Trophoblast cell (in vitro differentiated cells and primary cell): ENCODE measurements at regions not wholly inside any gene's neighbourhood (a gene's known extent, or its start where the extent isn't known, plus 50 kb on each side); places are given as distances from the start of the nearest gene placed in this dataset.

Experiments used
- DNase-seq, 2 donors: peaks; one replicate each; pipeline ENCODE4 v3.0.0-alpha.2; 2016
- H2AFZ ChIP-seq: 2 replicates; pipeline ENCODE4 v1.6.1; 2013; ENCODE audit warnings: low read length, moderate library complexity, mild to moderate bottlenecking; ENCODE audit not compliant: insufficient read depth, poor library complexity
- H2AK5ac ChIP-seq: 2 replicates; pipeline ENCODE4 v1.6.1; 2013; ENCODE audit warnings: mild to moderate bottlenecking, low read length
- H2BK120ac ChIP-seq: 2 replicates; pipeline ENCODE4 v1.6.1; 2013; ENCODE audit warnings: low read length, mild to moderate bottlenecking, moderate library complexity; ENCODE audit not compliant: insufficient read depth, poor library complexity
- H2BK12ac ChIP-seq: 2 replicates; pipeline ENCODE4 v1.6.1; 2013; ENCODE audit warnings: mild to moderate bottlenecking, low read length, moderate library complexity
- H2BK5ac ChIP-seq: 2 replicates; pipeline ENCODE4 v1.6.1; 2013; ENCODE audit warnings: low read length, low read depth, moderate library complexity, mild to moderate bottlenecking; ENCODE audit not compliant: poor library complexity
- H3K14ac ChIP-seq: 2 replicates; pipeline ENCODE4 v1.6.1; 2013; ENCODE audit warnings: mild to moderate bottlenecking, low read length
- H3K18ac ChIP-seq: 2 replicates; pipeline ENCODE4 v1.6.1; 2013; ENCODE audit warnings: mild to moderate bottlenecking, low read length
- H3K23ac ChIP-seq: 2 replicates; pipeline ENCODE4 v1.6.1; 2013; ENCODE audit warnings: low read length
- H3K27ac ChIP-seq: 2 replicates; pipeline ENCODE4 v1.5.1; 2013; ENCODE audit warnings: low read depth, mild to moderate bottlenecking, inconsistent platforms, low read length, moderate library complexity
- H3K27me3 ChIP-seq: 2 replicates; pipeline ENCODE4 v1.6.1; 2013; ENCODE audit warnings: inconsistent platforms, mild to moderate bottlenecking, low read length, moderate library complexity; ENCODE audit not compliant: insufficient read depth
- H3K36me3 ChIP-seq, 2 experiments: 1 replicate in 1 of 2; 2 replicates in 1 of 2; pipeline ENCODE4 v1.6.1; 2013; ENCODE audit warnings: low read length in 2 of 2, mild to moderate bottlenecking in 2 of 2, moderate library complexity in 1 of 2; ENCODE audit not compliant: insufficient read depth in 2 of 2, control insufficient read depth in 1 of 2
- H3K4ac ChIP-seq: 2 replicates; pipeline ENCODE4 v1.6.1; 2013; ENCODE audit warnings: low read depth, mild to moderate bottlenecking, low read length, moderate library complexity
- H3K4me1 ChIP-seq, 2 experiments: 1 replicate in 1 of 2; 2 replicates in 1 of 2; pipeline ENCODE4 v1.6.1; 2013; ENCODE audit warnings: low read length in 2 of 2, mild to moderate bottlenecking in 2 of 2, moderate library complexity in 1 of 2; ENCODE audit not compliant: insufficient read depth in 2 of 2, control insufficient read depth in 1 of 2
- H3K4me2 ChIP-seq: 2 replicates; pipeline ENCODE4 v1.6.1; 2013; ENCODE audit warnings: inconsistent platforms, mild to moderate bottlenecking, low read length, moderate library complexity
- H3K4me3 ChIP-seq: 2 replicates; pipeline ENCODE4 v1.5.1; 2013; ENCODE audit warnings: mild to moderate bottlenecking, low read depth, low read length, inconsistent platforms
- H3K79me1 ChIP-seq: one replicate; pipeline ENCODE4 v1.6.1; 2013; ENCODE audit warnings: low read length
- H3K79me2 ChIP-seq: 2 replicates; pipeline ENCODE4 v1.6.1; 2013; ENCODE audit warnings: low read length, mild to moderate bottlenecking; ENCODE audit not compliant: control insufficient read depth, insufficient read depth, poor library complexity
- H3K9ac ChIP-seq: 2 replicates; pipeline ENCODE4 v1.6.1; 2013; ENCODE audit warnings: mild to moderate bottlenecking, low read length
- H3K9me3 ChIP-seq: 2 replicates; pipeline ENCODE4 v1.6.1; 2013; ENCODE audit warnings: low read depth, mild to moderate bottlenecking, control low read depth, inconsistent platforms, low read length; ENCODE audit not compliant: insufficient read depth
- H4K12ac ChIP-seq: 2 replicates; pipeline ENCODE4 v1.6.1; 2013; ENCODE audit warnings: low read depth, mild to moderate bottlenecking, low read length, moderate library complexity
- H4K8ac ChIP-seq: 2 replicates; pipeline ENCODE4 v1.6.1; 2013; ENCODE audit warnings: low read depth, mild to moderate bottlenecking, low read length, moderate library complexity
- H4K91ac ChIP-seq: one replicate; pipeline ENCODE4 v1.6.1; 2013; ENCODE audit warnings: low read depth, mild to moderate bottlenecking, low read length, moderate library complexity
- WGBS: extraction: QIAGEN DNeasy Blood & Tissue Kit; methylation state at CpG from one replicate; pipeline ENCODE4 v1.1.7; 2013; ENCODE audit warnings: missing lambda C conversion rate; ENCODE audit not compliant: insufficient read length, insufficient coverage; ENCODE audit errors: extremely low coverage; 5-methylcytosine and 5-hydroxymethylcytosine counted together

GRCh38 chr6:68229566-68229965 is 405.5 kb upstream of the ADGRB3 start:
- no peaks in the 10 kb centered on the region for H3K4me1 ChIP-seq
- WGBS, result no CpG with 5 or more reads among the region's 1 CpG
- no peak overlapping the region for H3K23ac ChIP-seq
- no peak overlapping the region for H2BK12ac ChIP-seq
- no peak overlapping the region for H3K27ac ChIP-seq
- H2AK5ac ChIP-seq, result no peak overlapping the region
- H3K79me2 ChIP-seq, result no peaks in the 10 kb centered on the region
- no peak overlapping the region for H2BK120ac ChIP-seq
- no peak overlapping the region for H3K18ac ChIP-seq
- H3K4me2 ChIP-seq, result no peak overlapping the region
- no peaks in the 10 kb centered on the region for H3K79me1 ChIP-seq
- H4K12ac ChIP-seq, result no peak overlapping the region
- no peak overlapping the region for H3K14ac ChIP-seq
- no peak overlapping the region for H4K8ac ChIP-seq
- H3K9ac ChIP-seq, result no peak overlapping the region
- no peak overlapping the region for H2AFZ ChIP-seq
- no peak overlapping the region for H2BK5ac ChIP-seq
- H4K91ac ChIP-seq, result no peak overlapping the region
- no peaks in the 10 kb centered on the region for H3K36me3 ChIP-seq
- H3K4ac ChIP-seq, result no peak overlapping the region
- no peak for DNase-seq
- H3K27me3 ChIP-seq, result no peaks in the 10 kb centered on the region
- H3K9me3 ChIP-seq, result no peaks in the 10 kb centered on the region
- no peak overlapping the region for H3K4me3 ChIP-seq

GRCh38 chr6:68226460-68226859 is 408.6 kb upstream of the ADGRB3 start:
- no peak overlapping the region for H3K4ac ChIP-seq
- no peak overlapping the region for H4K8ac ChIP-seq
- no peaks in the 10 kb centered on the region for H3K36me3 ChIP-seq
- no peaks in the 10 kb centered on the region for H3K79me2 ChIP-seq
- H2BK5ac ChIP-seq, result no peak overlapping the region
- H3K27ac ChIP-seq, result no peak overlapping the region
- no peaks in the 10 kb centered on the region for H3K4me1 ChIP-seq
- no peak overlapping the region for H2BK12ac ChIP-seq
- no peak overlapping the region for H2AFZ ChIP-seq
- peak in 1 of 2 donors; percentile 3 for DNase-seq
- no peaks in the 10 kb centered on the region for H3K79me1 ChIP-seq
- H3K14ac ChIP-seq, result no peak overlapping the region
- H3K9me3 ChIP-seq, result no peaks in the 10 kb centered on the region
- H3K9ac ChIP-seq, result no peak overlapping the region
- H2AK5ac ChIP-seq, result no peak overlapping the region
- H2BK120ac ChIP-seq, result no peak overlapping the region
- H4K91ac ChIP-seq, result no peak overlapping the region
- H3K4me2 ChIP-seq, result no peak overlapping the region
- no peak overlapping the region for H3K4me3 ChIP-seq
- H4K12ac ChIP-seq, result no peak overlapping the region
- no peaks in the 10 kb centered on the region for H3K27me3 ChIP-seq
- H3K18ac ChIP-seq, result no peak overlapping the region
- H3K23ac ChIP-seq, result no peak overlapping the region
- WGBS, result no CpG with 5 or more reads among the region's 3 CpGs

GRCh38 chr6:68225729-68226128 is 409.4 kb upstream of the ADGRB3 start:
- H3K14ac ChIP-seq, result no peak overlapping the region
- H4K91ac ChIP-seq, result no peak overlapping the region
- no peak overlapping the region for H3K4ac ChIP-seq
- no peak overlapping the region for H3K9ac ChIP-seq
- H2AFZ ChIP-seq, result no peak overlapping the region
- H3K27me3 ChIP-seq, result no peaks in the 10 kb centered on the region
- H3K79me1 ChIP-seq, result no peaks in the 10 kb centered on the region
- no peak for DNase-seq
- no peaks in the 10 kb centered on the region for H3K79me2 ChIP-seq
- H3K36me3 ChIP-seq, result no peaks in the 10 kb centered on the region
- H3K4me2 ChIP-seq, result no peak overlapping the region
- no peak overlapping the region for H3K27ac ChIP-seq
- H4K8ac ChIP-seq, result no peak overlapping the region
- no peak overlapping the region for H3K18ac ChIP-seq
- H2BK5ac ChIP-seq, result no peak overlapping the region
- no peak overlapping the region for H3K4me3 ChIP-seq
- no peaks in the 10 kb centered on the region for H3K4me1 ChIP-seq
- no peak overlapping the region for H2BK120ac ChIP-seq
- H3K9me3 ChIP-seq, result no peaks in the 10 kb centered on the region
- no peak overlapping the region for H2BK12ac ChIP-seq
- no peak overlapping the region for H2AK5ac ChIP-seq
- no peak overlapping the region for H3K23ac ChIP-seq
- no peak overlapping the region for H4K12ac ChIP-seq

GRCh38 chr6:68211242-68211795 is 423.8 kb upstream of the ADGRB3 start:
- H3K79me1 ChIP-seq, result no peaks in the 10 kb centered on the region
- no peaks in the 10 kb centered on the region for H3K9me3 ChIP-seq
- H3K4ac ChIP-seq, result no peak overlapping the region
- H3K36me3 ChIP-seq, result no peaks in the 10 kb centered on the region
- no peak overlapping the region for H4K91ac ChIP-seq
- DNase-seq, result no peak
- H2AK5ac ChIP-seq, result no peak overlapping the region
- no peaks in the 10 kb centered on the region for H3K79me2 ChIP-seq
- no peak overlapping the region for H3K9ac ChIP-seq
- no peak overlapping the region for H3K27ac ChIP-seq
- H4K12ac ChIP-seq, result no peak overlapping the region
- no peaks in the 10 kb centered on the region for H3K27me3 ChIP-seq
- no peak overlapping the region for H3K4me3 ChIP-seq
- no peak overlapping the region for H4K8ac ChIP-seq
- H3K4me1 ChIP-seq, result no peaks in the 10 kb centered on the region
- H2AFZ ChIP-seq, result no peak overlapping the region
- H3K4me2 ChIP-seq, result no peak overlapping the region
- no peak overlapping the region for H2BK5ac ChIP-seq
- H3K18ac ChIP-seq, result no peak overlapping the region
- no peak overlapping the region for H2BK12ac ChIP-seq
- H2BK120ac ChIP-seq, result no peak overlapping the region
- H3K23ac ChIP-seq, result no peak overlapping the region
- WGBS, result no CpG with 5 or more reads among the region's 2 CpGs
- no peak overlapping the region for H3K14ac ChIP-seq
